ENCODE measurements at regions not wholly inside any gene's neighbourhood (a gene's known extent, or its start where the extent isn't known, plus 50 kb on each side); places are given as distances from the start of the nearest gene placed in this dataset.

DNA sequence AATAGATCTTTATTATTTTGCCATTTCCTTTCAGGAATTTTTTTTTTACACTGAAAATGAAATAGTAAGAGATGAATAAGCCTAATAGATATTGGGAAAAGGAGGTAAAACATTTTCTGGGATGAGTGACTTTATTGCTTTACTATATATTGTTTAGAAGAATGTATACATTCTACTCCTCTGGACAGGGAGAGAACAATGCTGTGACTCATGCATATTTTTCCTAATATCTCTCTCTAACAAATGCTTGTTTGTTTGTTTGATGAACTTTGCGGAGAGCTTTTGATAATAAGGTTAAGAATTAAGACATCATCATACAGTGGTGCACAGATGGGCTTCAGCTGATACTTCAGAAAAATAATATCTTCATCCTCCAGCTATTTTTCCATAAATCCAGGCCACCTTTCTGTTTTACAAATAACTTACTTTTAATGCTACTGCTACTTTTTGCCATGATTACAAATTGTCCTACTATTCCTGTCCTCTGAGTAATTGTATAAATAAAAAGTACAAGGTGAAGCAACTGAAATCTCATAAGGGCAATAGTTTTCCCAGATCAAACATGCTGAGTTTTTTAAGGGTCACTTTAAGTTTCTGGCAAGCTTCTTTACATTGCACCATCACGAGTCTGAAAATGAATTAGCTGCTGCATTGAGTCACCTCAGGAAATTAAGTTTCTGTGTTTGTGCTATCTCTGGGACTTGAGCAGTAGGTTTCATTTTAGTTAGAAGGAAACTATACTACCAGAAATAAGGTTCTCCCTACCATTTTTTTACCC lies 207.3 kb upstream of the POT1 start:
- TF ChIP-seq, protein P1, sequence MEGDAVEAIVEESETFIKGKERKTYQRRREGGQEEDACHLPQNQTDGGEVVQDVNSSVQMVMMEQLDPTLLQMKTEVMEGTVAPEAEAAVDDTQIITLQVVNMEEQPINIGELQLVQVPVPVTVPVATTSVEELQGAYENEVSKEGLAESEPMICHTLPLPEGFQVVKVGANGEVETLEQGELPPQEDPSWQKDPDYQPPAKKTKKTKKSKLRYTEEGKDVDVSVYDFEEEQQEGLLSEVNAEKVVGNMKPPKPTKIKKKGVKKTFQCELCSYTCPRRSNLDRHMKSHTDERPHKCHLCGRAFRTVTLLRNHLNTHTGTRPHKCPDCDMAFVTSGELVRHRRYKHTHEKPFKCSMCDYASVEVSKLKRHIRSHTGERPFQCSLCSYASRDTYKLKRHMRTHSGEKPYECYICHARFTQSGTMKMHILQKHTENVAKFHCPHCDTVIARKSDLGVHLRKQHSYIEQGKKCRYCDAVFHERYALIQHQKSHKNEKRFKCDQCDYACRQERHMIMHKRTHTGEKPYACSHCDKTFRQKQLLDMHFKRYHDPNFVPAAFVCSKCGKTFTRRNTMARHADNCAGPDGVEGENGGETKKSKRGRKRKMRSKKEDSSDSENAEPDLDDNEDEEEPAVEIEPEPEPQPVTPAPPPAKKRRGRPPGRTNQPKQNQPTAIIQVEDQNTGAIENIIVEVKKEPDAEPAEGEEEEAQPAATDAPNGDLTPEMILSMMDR (IDR thresholded peaks at IDR 0.05; ENCODE audit: insufficient read depth, low read depth, low read length): no peak
- TF ChIP-seq EZH2 (IDR thresholded peaks at IDR 0.05; ENCODE audit: insufficient read depth, low read length): no peak

All from astrocyte (in vitro differentiated cells and primary cell).